Right lobe of liver (tissue), 6 donors: ENCODE measurements at regions not wholly inside any gene's neighbourhood (a gene's known extent, or its start where the extent isn't known, plus 50 kb on each side); places are given as distances from the start of the nearest gene placed in this dataset.

Experiments used
- ATAC-seq, 4 donors: fragments of 200-7000 bp; cut with Tn5 transposase; one replicate each; pipeline ENCODE4 v1.9.1; 2020; ENCODE audit warnings: mild to moderate bottlenecking in 4 of 4, moderate library complexity in 4 of 4
- DNase-seq, 3 donors: peaks; one replicate each; pipeline ENCODE4 v3.0.0-alpha.2; 2020
- H3K27ac ChIP-seq, 3 donors: fragments of 200-600 bp; one replicate each; pipeline ENCODE4 v1.8.0; 2022
- H3K27me3 ChIP-seq, 2 donors: fragments of 200-600 bp; one replicate each; pipeline ENCODE4 v1.8.0; 2022
- H3K36me3 ChIP-seq, 4 donors: fragments of 200-600 bp; sonication (generic) in 1 of 4; one replicate each; pipeline versions ENCODE4 v1.5.1 to v1.8.0; 2017 to 2022; ENCODE audit warnings: control low read depth in 1 of 4
- H3K4me1 ChIP-seq, 4 donors: fragments of 200-600 bp; sonication (generic) in 1 of 4; one replicate each; pipeline versions ENCODE4 v1.5.1 to v1.8.0; 2017 to 2022; ENCODE audit warnings: control low read depth in 1 of 4
- H3K4me3 ChIP-seq, 3 donors: fragments of 200-600 bp; one replicate each; pipeline ENCODE4 v1.8.0; 2022
- H3K9me3 ChIP-seq, 4 donors: fragments of 200-600 bp; sonication (generic) in 1 of 4; one replicate each; pipeline versions ENCODE4 v1.5.1 to v1.8.0; 2017 to 2022; ENCODE audit warnings: control low read depth in 1 of 4
- POLR2A ChIP-seq: fragments of 450-650 bp; IDR thresholded peaks from one replicate; pipeline ENCODE4 v1.6.1; 2017; ENCODE audit warnings: antibody characterized with exemption, mild to moderate bottlenecking
- WGBS: methylation state at CpG from one replicate; pipeline ENCODE4 v1.1.6; 2018; ENCODE audit warnings: low coverage, low lambda C conversion rate; ENCODE audit not compliant: insufficient coverage; ENCODE audit errors: missing lambda C conversion rate; 5-methylcytosine and 5-hydroxymethylcytosine counted together
- intact Hi-C, 2 donors: fragments of 100-400 bp; cut with DNase I; formaldehyde crosslinking; loops; one replicate each; pipeline versions ENCODE4 v1.11.2 to v1.14.1; 2022
- TF ChIP-seq, protein P1 (sequence below), 4 donors: fragments of 200-600 bp in 3 of 4; fragments of 450-650 bp in 1 of 4; IDR thresholded peaks; one replicate each; pipeline versions ENCODE4 v1.5.1 to v1.8.0; 2016 to 2022; ENCODE audit warnings: antibody characterized with exemption in 4 of 4, mild to moderate bottlenecking in 2 of 4
- donor health status: DM: no; HTN: yes; CAD: no.
- donor health status: DM: no; HTN: no; CAD: no.
- donor health status: DM: no; HTN: no; CAD: no.
- donor health status: DM: no; HTN: yes; CAD: no.
- donor health status: DM: no; HTN: yes; CAD: no.

DNA sequence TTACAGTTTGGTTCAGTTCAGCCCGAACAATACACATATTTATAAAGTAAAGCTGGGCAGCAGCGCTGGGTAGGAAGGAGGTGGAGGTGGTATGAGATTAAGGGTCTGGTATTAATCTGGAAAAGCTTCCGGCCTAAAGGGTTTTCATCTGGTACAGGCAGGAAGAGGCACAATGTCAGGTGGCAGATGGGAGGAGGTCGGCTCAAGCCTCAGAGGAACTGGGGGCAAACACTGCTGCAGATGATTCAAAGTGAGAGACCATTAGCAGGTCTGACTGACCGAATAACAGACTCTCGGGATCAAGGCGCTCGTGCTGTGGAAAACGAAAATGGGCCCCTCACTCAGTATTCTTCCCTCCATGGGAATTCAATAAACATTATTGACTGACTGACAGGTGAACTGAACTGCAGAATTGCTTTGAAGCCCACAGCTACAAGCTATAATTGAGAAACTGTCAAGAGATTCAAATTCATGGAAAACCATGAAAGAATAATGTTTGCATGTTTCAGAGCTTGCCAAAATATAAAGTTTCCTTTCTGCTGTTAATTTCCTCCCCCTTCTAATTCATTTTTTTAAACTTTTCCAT is 75.3 kb downstream of the TMEM167A start:
- H3K27me3 ChIP-seq: no peaks in the 10 kb centered on the region
- no peak for TF ChIP-seq POLR2A
- TF ChIP-seq, protein P1, sequence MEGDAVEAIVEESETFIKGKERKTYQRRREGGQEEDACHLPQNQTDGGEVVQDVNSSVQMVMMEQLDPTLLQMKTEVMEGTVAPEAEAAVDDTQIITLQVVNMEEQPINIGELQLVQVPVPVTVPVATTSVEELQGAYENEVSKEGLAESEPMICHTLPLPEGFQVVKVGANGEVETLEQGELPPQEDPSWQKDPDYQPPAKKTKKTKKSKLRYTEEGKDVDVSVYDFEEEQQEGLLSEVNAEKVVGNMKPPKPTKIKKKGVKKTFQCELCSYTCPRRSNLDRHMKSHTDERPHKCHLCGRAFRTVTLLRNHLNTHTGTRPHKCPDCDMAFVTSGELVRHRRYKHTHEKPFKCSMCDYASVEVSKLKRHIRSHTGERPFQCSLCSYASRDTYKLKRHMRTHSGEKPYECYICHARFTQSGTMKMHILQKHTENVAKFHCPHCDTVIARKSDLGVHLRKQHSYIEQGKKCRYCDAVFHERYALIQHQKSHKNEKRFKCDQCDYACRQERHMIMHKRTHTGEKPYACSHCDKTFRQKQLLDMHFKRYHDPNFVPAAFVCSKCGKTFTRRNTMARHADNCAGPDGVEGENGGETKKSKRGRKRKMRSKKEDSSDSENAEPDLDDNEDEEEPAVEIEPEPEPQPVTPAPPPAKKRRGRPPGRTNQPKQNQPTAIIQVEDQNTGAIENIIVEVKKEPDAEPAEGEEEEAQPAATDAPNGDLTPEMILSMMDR (IDR thresholded peaks at IDR 0.05): no peak
- no peaks in the 10 kb centered on the region for H3K36me3 ChIP-seq
- DNase-seq: no peak
- WGBS: 59% methylated on average over 9 of the region's 9 CpGs
- H3K9me3 ChIP-seq: no peaks in the 10 kb centered on the region
- H3K27ac ChIP-seq: no peak overlapping the region
- no peak for ATAC-seq
- H3K4me3 ChIP-seq: no peak overlapping the region
- intact Hi-C loops: no loop called here
- H3K4me1 ChIP-seq: no peaks in the 10 kb centered on the region

DNA sequence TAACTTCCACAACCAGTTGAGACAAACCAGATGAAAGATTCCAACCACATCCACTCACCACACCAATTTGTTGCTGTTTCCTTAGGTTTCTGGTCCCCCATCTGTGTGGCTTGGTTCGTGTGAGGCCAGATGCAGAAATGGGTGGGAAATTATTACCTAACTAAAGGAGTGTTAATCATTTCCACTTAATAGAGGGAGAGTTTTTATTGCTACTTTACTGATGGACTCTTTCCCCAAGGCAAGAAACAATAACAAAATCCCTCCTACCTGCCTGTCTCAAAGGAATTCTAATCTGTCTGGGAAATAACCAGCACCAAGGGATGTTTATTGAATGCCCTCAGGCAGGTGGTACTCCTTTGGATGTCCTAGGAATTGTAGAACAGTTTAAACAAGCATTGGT is 76.3 kb downstream of the TMEM167A start:
- H3K27ac ChIP-seq: no peak overlapping the region
- no peaks in the 10 kb centered on the region for H3K27me3 ChIP-seq
- H3K9me3 ChIP-seq: no peaks in the 10 kb centered on the region
- 69% methylated on average over 1 of the region's 1 CpG for WGBS
- TF ChIP-seq, protein P1 (IDR thresholded peaks at IDR 0.05): no peak
- no peak for TF ChIP-seq POLR2A
- no peak overlapping the region for H3K4me3 ChIP-seq
- ATAC-seq (no peak), DNase-seq (no peak)
- H3K4me1 ChIP-seq: no peaks in the 10 kb centered on the region
- intact Hi-C loops: no loop called here
- no peaks in the 10 kb centered on the region for H3K36me3 ChIP-seq

DNA sequence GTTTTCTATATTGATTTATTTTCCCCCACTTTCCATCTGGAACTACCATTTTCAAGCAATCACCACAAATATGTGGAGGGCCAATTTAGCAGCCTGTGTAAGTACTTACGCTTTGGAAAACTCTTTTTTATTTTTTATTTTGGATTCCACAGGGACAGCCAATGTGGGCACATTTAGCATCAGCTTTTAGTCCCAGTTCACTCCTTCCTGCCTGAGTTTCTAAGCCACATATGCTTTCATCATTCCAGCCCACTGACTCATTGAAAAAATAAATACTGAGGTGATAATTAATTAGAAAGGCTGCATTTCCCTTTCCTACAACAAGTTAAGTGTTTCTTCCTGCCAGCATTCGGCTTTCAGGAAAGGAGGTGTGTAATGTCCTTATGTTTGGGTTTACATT is 76.8 kb downstream of the TMEM167A start:
- intact Hi-C loops: no loop called here
- Histone ChIP-seq H3K27ac (no peak overlapping the region), H3K9me3 (no peaks in the 10 kb centered on the region), H3K4me3 (no peak overlapping the region), H3K27me3 (no peaks in the 10 kb centered on the region), H3K4me1 (no peaks in the 10 kb centered on the region), H3K36me3 (no peaks in the 10 kb centered on the region)
- WGBS: 43% methylated on average over 2 of the region's 2 CpGs
- no peak for DNase-seq
- TF ChIP-seq POLR2A: no peak
- TF ChIP-seq, protein P1 (IDR thresholded peaks at IDR 0.05): no peak
- ATAC-seq: no peak

DNA sequence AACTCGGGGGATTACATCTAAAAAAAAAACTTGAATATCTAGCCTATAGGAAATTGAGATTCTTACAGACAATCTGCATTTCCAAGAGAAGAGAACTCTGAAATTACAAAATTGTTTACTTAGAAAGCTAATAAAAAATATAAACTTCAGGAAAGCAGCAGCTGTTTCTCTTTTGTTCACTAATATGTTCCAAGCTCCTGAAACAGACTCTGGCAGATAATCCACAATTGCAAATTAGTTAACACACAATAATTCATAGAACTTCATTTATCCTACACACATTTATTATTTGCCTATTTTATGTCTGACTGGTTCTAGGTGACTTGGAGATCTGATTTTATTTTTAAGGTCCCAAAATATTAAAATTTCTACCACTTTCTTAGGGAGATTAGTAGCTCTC is 83.8 kb downstream of the TMEM167A start:
- intact Hi-C loops: no loop called here
- ATAC-seq (no peak), DNase-seq (no peak)
- H3K4me1 ChIP-seq: no peaks in the 10 kb centered on the region
- no peak overlapping the region for H3K27ac ChIP-seq
- no peaks in the 10 kb centered on the region for H3K9me3 ChIP-seq
- 39% methylated on average over 1 of the region's 1 CpG for WGBS
- TF ChIP-seq POLR2A: no peak
- TF ChIP-seq, protein P1 (IDR thresholded peaks at IDR 0.05): no peak
- H3K27me3 ChIP-seq: no peaks in the 10 kb centered on the region
- H3K4me3 ChIP-seq: no peak overlapping the region
- no peaks in the 10 kb centered on the region for H3K36me3 ChIP-seq

DNA sequence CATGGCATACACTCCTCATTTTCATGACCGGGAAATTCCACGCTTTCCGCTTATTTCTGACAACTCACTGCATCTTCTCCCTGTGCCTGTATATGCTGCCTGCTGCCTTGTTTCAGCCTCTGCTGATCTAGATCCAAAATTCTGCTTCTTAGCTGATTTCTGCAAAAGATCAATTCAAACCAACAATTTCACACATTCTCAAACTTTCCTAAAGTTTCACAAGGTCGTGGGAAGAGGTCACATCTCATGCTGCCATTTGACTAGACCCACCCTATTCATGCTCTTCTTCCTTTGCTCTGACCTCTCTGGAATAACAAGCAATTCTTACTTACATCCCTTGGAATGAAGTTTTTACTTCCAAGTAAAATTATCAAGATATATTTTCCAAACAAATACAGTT is 84.5 kb downstream of the TMEM167A start:
- Histone ChIP-seq H3K27me3 (no peaks in the 10 kb centered on the region), H3K27ac (no peak overlapping the region), H3K9me3 (no peaks in the 10 kb centered on the region), H3K4me1 (no peaks in the 10 kb centered on the region), H3K36me3 (no peaks in the 10 kb centered on the region), H3K4me3 (no peak overlapping the region)
- no peak for DNase-seq
- ATAC-seq: no peak
- 68% methylated on average over 4 of the region's 4 CpGs for WGBS
- intact Hi-C loops: no loop called here
- TF ChIP-seq, protein P1 (IDR thresholded peaks at IDR 0.05): no peak
- no peak for TF ChIP-seq POLR2A
